HL-60 (cell line): ENCODE measurements at regions not wholly inside any gene's neighbourhood (a gene's known extent, or its start where the extent isn't known, plus 50 kb on each side); places are given as distances from the start of the nearest gene placed in this dataset.

ENCODE experiments used
- DNase-seq, 2 experiments: peaks; one replicate each; pipeline ENCODE4 v3.0.0-alpha.2; 2010 to 2020; ENCODE audit warnings: low read depth in 1 of 2, low spot score in 1 of 2
- H3K27ac ChIP-seq: fragments of 250-450 bp; sonication (Bioruptor Pico); replicated peaks from 2 replicates; pipeline ENCODE4 v1.5.1; 2020; ENCODE audit warnings: mild to moderate bottlenecking, moderate library complexity
- H3K27me3 ChIP-seq: fragments of 250-450 bp; sonication (Bioruptor Pico); 2 replicates; pipeline ENCODE4 v1.5.1; 2021; ENCODE audit warnings: mild to moderate bottlenecking, moderate library complexity; ENCODE audit not compliant: insufficient read depth, poor library complexity, severe bottlenecking
- H3K4me3 ChIP-seq: replicated peaks from 2 replicates; pipeline ENCODE4 v1.5.1; 2011; ENCODE audit warnings: mild to moderate bottlenecking, control low read depth, low read length; ENCODE audit not compliant: insufficient read depth
- CTCF ChIP-seq: IDR thresholded peaks from one replicate; pipeline ENCODE4 v1.5.1; 2011; ENCODE audit warnings: low read length, control low read depth, inconsistent platforms; ENCODE audit not compliant: insufficient read depth
- GABPA ChIP-seq: IDR thresholded peaks from 2 replicates; pipeline ENCODE4 v1.6.1; 2012; ENCODE audit warnings: low read depth
- POLR2AphosphoS5 ChIP-seq: IDR thresholded peaks from 2 replicates; pipeline ENCODE4 v1.6.1; 2012; ENCODE audit warnings: low read depth
- REST ChIP-seq: IDR thresholded peaks from 2 replicates; pipeline ENCODE4 v1.6.1; 2012; ENCODE audit warnings: low read depth; ENCODE audit not compliant: insufficient replicate concordance
- SPI1 ChIP-seq: IDR thresholded peaks from 2 replicates; pipeline ENCODE4 v1.6.1; 2012; ENCODE audit warnings: low read depth, mild to moderate bottlenecking, borderline replicate concordance

- Histone ChIP-seq H3K27me3 (no peaks in the 10 kb centered on the region), H3K27ac (no peak overlapping the region), H3K4me3 (no peak overlapping the region)
- TF ChIP-seq CTCF: no peak
- no peak for TF ChIP-seq REST
- TF ChIP-seq SPI1: no peak
- no peak for TF ChIP-seq POLR2AphosphoS5
- DNase-seq: no peak
Measured at GRCh38 chr1:230507666-230508402, 81.7 kb upstream of the PGBD5 start.

GRCh38 chr1:230507236-230507635 is 81.1 kb upstream of the PGBD5 start:
- Histone ChIP-seq H3K27me3 (no peaks in the 10 kb centered on the region), H3K27ac (no peak overlapping the region), H3K4me3 (no peak overlapping the region)
- no peak for TF ChIP-seq SPI1
- no peak for TF ChIP-seq REST
- no peak for TF ChIP-seq CTCF
- TF ChIP-seq POLR2AphosphoS5: no peak
- DNase-seq: no peak

- no peak overlapping the region for H3K27ac ChIP-seq
- H3K4me3 ChIP-seq: no peak overlapping the region
- TF ChIP-seq SPI1 (no peak), REST (no peak), POLR2AphosphoS5 (no peak)
- H3K27me3 ChIP-seq: no peaks in the 10 kb centered on the region
- DNase-seq: no peak
Measured at GRCh38 chr1:230506451-230506850, 80.3 kb upstream of the PGBD5 start.

GRCh38 chr1:230504310-230504709 is 78.2 kb upstream of the PGBD5 start:
- Histone ChIP-seq H3K4me3 (no peak overlapping the region), H3K27ac (no peak overlapping the region), H3K27me3 (no peaks in the 10 kb centered on the region)
- TF ChIP-seq SPI1: no peak
- TF ChIP-seq GABPA: no peak
- TF ChIP-seq POLR2AphosphoS5: no peak
- TF ChIP-seq REST: no peak
- no peak for TF ChIP-seq CTCF
- no peak for DNase-seq
